Panc1 (cell line): ENCODE measurements at regions not wholly inside any gene's neighbourhood (a gene's known extent, or its start where the extent isn't known, plus 50 kb on each side); places are given as distances from the start of the nearest gene placed in this dataset.

Experiments
- ATAC-seq: fragments of 200-7000 bp; cut with Tn5 transposase; 2 replicates; pipeline ENCODE4 v1.9.1; 2020; ENCODE audit warnings: mild to moderate bottlenecking, moderate library complexity
- BruUV-seq: library from RNA; stranded (reverse); fragments of 400-500 nt; replicated peaks from 2 replicates; lab custom pipeline; 2021; lab: Mats Ljungman, UMichigan
- CTCF ChIA-PET: fragments of 300-600 bp; sonication (Branson Sonifier 250); formaldehyde crosslinking; loops from one replicate; lab custom pipeline; 2022; ENCODE audit warnings: antibody characterized with exemption; lab: Charles Lee
- POLR2A ChIA-PET: fragments of 300-600 bp; sonication (Branson Sonifier 250); formaldehyde crosslinking; loops from one replicate; lab custom pipeline; 2022; ENCODE audit warnings: antibody characterized with exemption; lab: Charles Lee
- DNase-seq: peaks from one replicate; pipeline ENCODE4 v3.0.0-alpha.2; 2010; ENCODE audit warnings: low read depth, low spot score
- H3K27ac ChIP-seq: 2 replicates; pipeline ENCODE4 v1.5.1; 2011; ENCODE audit warnings: mild to moderate bottlenecking, low read length, inconsistent platforms
- H3K27me3 ChIP-seq: fragments of 200-500 bp; sonication (Bioruptor generic); 2 replicates; pipeline ENCODE4 v1.6.0; 2014; ENCODE audit warnings: low read length, inconsistent platforms; ENCODE audit not compliant: control insufficient read depth, insufficient read depth
- H3K36me3 ChIP-seq: fragments of 200-500 bp; sonication (Bioruptor generic); 2 replicates; pipeline ENCODE4 v1.5.1; 2014; ENCODE audit warnings: inconsistent platforms, mild to moderate bottlenecking, low read length, moderate library complexity; ENCODE audit not compliant: control insufficient read depth, insufficient read depth
- H3K4me1 ChIP-seq: 2 replicates; pipeline ENCODE4 v1.5.1; 2011; ENCODE audit warnings: inconsistent platforms, mild to moderate bottlenecking, low read length, moderate library complexity; ENCODE audit not compliant: control insufficient read depth, insufficient read depth
- H3K4me3 ChIP-seq, 2 experiments: 2 replicates each; pipeline ENCODE4 v1.5.1; 2011 to 2012; ENCODE audit warnings: low read depth in 2 of 2, low read length in 2 of 2, mild to moderate bottlenecking in 2 of 2, inconsistent platforms in 1 of 2, moderate library complexity in 1 of 2
- H3K9me3 ChIP-seq: fragments of 200-500 bp; sonication (Bioruptor generic); 2 replicates; pipeline ENCODE4 v1.5.1; 2014; ENCODE audit warnings: low read depth, mild to moderate bottlenecking, inconsistent platforms, low read length, moderate library complexity; ENCODE audit not compliant: control insufficient read depth, insufficient read depth
- CTCF ChIP-seq: fragments of 450-650 bp; IDR thresholded peaks from 2 replicates; pipeline ENCODE4 v1.5.1; 2017; ENCODE audit warnings: mild to moderate bottlenecking
- POLR2AphosphoS5 ChIP-seq: IDR thresholded peaks from 2 replicates; pipeline ENCODE4 v1.6.1; 2012; ENCODE audit warnings: mild to moderate bottlenecking, low read depth, low read length, moderate library complexity
- REST ChIP-seq, 2 experiments: IDR thresholded peaks; 2 replicates each; pipeline ENCODE4 v1.6.1; 2011 to 2012; ENCODE audit warnings: low read depth in 2 of 2, control low read depth in 1 of 2, low read length in 1 of 2, mild to moderate bottlenecking in 1 of 2, moderate library complexity in 1 of 2; ENCODE audit not compliant: insufficient read depth in 1 of 2
- SIN3A ChIP-seq: IDR thresholded peaks from 2 replicates; pipeline ENCODE4 v1.6.1; 2012; ENCODE audit warnings: low read depth, mild to moderate bottlenecking, low read length, moderate library complexity, borderline replicate concordance; ENCODE audit not compliant: insufficient read depth
- TCF7L2 ChIP-seq: IDR thresholded peaks from 2 replicates; pipeline ENCODE4 v1.6.1; 2011; ENCODE audit warnings: mild to moderate bottlenecking, low read depth, low read length, inconsistent platforms
- in situ Hi-C: cut with HindIII; loops from 2 replicates; pipeline ENCODE4 v1.10.0; 2016; ENCODE audit warnings: low sequenced_read_pairs, low pct_unique_long_range_greater_than_20kb
- intact Hi-C: fragments of 100-400 bp; cut with micrococcal nuclease; formaldehyde crosslinking; loops from one replicate; pipeline ENCODE4 v1.10.0; 2022; ENCODE audit not compliant: unreplicated experiment

- intact Hi-C loops, result no loop called here
- no peaks in the 10 kb centered on the region for H3K9me3 ChIP-seq
- ChIA-PET POLR2A (no interaction called here), CTCF (no interaction called here)
- no peaks in the 10 kb centered on the region for H3K36me3 ChIP-seq
- H3K27me3 ChIP-seq, result no peaks in the 10 kb centered on the region
- no peak for ATAC-seq
- H3K27ac ChIP-seq, result no peak overlapping the region
- no peaks in the 10 kb centered on the region for H3K4me1 ChIP-seq
- TF ChIP-seq REST (IDR thresholded peaks at IDR 0.05; ENCODE audit: insufficient read depth in 1 of 2, low read depth in 2 of 2, low read length in 1 of 2), result no peak
- no peak for TF ChIP-seq CTCF
- no peak for TF ChIP-seq POLR2AphosphoS5
- no peak for TF ChIP-seq SIN3A
- no peak overlapping the region for H3K4me3 ChIP-seq
- no peak for DNase-seq
- in situ Hi-C loops, result no loop called here
- no TSS peak for BruUV-seq
These were observed 70.1 kb upstream of the PPP2R2B start for GRCh38 chr5:146948666-146949065.

GRCh38 chr5:146952168-146952567 lies 73.6 kb upstream of the PPP2R2B start:
- Histone ChIP-seq H3K4me3 (no peak overlapping the region), H3K27me3 (no peaks in the 10 kb centered on the region), H3K4me1 (no peaks in the 10 kb centered on the region), H3K9me3 (no peaks in the 10 kb centered on the region), H3K36me3 (no peaks in the 10 kb centered on the region), H3K27ac (no peak overlapping the region)
- ChIA-PET POLR2A (interaction anchor here (0.5 kb wide), 1 partner anchor 120 kb away, joined by 3 read pairs; no protein-coding TSS in a partner anchor), CTCF (interaction anchor here (0.6 kb wide), 1 partner anchor 387 kb away, joined by 5 read pairs; no protein-coding TSS in a partner anchor)
- in situ Hi-C loops (no loop called here), intact Hi-C loops (no loop called here)
- no peak for TF ChIP-seq CTCF
- no peak for TF ChIP-seq TCF7L2
- no peak for TF ChIP-seq SIN3A
- no peak for TF ChIP-seq REST (IDR thresholded peaks at IDR 0.05; ENCODE audit: insufficient read depth in 1 of 2, low read depth in 2 of 2, low read length in 1 of 2)
- no peak for TF ChIP-seq POLR2AphosphoS5
- ATAC-seq, result no peak
- no TSS peak for BruUV-seq
- DNase-seq, result no peak
